NCI-H345 treated with DMSO at 0.1 percent for 48 hours (cell line): ENCODE measurements at regions not wholly inside any gene's neighbourhood (a gene's known extent, or its start where the extent isn't known, plus 50 kb on each side); places are given as distances from the start of the nearest gene placed in this dataset.

ENCODE experiments used
- DNase-seq: peaks from one replicate; lab custom pipeline; 2025; ENCODE audit not compliant: unreplicated experiment; lab: John Stamatoyannopoulos, UW

DNA sequence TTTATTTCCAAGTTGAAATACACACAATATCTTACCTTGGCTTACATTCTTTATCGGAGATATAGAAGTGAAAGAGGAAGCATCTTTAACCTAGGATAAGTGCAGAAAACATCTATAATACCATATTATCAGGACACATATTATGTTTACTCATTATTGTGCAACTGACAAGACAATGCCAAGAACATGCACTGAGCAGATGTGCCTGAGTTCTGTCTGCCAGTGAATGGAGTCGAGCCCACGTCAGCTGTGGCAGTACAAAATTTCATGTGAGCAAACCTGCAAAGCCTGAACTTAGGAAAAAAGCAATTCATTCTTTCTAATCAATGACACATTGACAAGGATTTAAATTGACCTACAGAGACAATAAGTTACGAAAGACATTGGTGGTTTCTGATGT, 154.4 kb downstream of the AXIN2 start:
- DNase-seq: no peak

DNA sequence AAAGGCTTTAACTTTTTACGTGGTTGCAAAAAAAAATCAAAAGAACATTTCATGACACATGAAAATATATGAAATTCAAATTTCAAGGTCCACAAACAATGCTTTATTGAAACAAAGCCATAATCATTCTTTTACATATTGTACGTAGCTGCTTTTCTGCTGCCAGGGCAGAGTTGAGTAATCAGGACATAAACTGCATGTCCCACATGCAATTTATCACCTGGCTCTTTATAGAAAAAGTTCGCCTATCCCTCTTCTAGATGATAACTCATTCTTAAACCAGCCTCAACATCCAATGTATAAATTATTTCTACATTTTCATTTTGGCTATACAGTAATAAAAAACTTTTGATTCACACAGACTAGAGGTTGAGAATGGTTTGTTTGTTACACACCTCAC, 154.9 kb downstream of the AXIN2 start:
- no peak for DNase-seq

- no peak for DNase-seq
Measured at GRCh38 chr17:65405563-65405962, 155.9 kb downstream of the AXIN2 start.

- DNase-seq: no peak
Measured at GRCh38 chr17:65404761-65405160, 156.7 kb downstream of the AXIN2 start.

DNA sequence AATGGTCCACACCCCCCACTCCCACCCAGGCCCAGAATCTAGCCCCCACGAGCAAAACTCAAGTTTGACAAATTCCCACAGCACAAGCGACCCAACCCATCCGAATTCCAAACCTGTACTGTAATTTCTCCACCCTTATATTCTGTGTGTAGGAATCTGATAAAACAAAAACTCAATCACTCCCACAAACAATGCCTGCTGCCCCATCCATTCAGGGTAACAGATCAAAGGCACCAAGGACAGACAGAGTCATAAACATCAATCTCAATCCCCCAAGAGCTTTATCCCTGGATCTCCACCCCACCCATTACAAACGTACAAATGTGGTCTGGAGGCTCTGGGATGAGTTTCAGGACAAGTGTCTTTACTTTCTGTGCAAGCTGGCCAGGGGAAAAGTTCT, 157.8 kb downstream of the AXIN2 start:
- DNase-seq: no peak

GRCh38 chr17:65402513-65403496, 158.6 kb downstream of the AXIN2 start:
- DNase-seq: no peak

DNA sequence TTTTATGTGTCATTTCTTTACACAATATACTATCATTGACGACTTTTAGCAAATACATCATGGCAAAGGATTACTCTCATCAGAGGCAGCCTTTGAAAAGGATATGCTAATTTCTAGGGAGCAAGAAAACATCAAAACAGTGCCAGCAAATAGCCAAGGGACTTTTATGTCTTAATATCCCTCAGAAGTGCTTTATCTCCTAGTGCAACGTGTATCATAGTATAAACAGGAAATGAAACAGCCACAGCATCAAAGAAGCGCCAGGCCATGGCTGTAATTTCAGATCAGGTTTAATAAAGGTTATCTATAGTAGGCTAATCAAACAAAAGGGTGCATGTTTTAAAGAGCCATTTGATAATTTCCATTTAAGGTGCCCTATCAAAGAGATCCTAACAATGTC, 159.9 kb downstream of the AXIN2 start:
- DNase-seq: no peak

- DNase-seq: no peak
Measured at GRCh38 chr17:65400701-65401100, 160.7 kb downstream of the AXIN2 start.

- no peak for DNase-seq
Measured at GRCh38 chr17:65398040-65398787, 163.2 kb downstream of the AXIN2 start.

GRCh38 chr17:65395924-65396323, 165.5 kb downstream of the AXIN2 start:
- no peak for DNase-seq

DNA sequence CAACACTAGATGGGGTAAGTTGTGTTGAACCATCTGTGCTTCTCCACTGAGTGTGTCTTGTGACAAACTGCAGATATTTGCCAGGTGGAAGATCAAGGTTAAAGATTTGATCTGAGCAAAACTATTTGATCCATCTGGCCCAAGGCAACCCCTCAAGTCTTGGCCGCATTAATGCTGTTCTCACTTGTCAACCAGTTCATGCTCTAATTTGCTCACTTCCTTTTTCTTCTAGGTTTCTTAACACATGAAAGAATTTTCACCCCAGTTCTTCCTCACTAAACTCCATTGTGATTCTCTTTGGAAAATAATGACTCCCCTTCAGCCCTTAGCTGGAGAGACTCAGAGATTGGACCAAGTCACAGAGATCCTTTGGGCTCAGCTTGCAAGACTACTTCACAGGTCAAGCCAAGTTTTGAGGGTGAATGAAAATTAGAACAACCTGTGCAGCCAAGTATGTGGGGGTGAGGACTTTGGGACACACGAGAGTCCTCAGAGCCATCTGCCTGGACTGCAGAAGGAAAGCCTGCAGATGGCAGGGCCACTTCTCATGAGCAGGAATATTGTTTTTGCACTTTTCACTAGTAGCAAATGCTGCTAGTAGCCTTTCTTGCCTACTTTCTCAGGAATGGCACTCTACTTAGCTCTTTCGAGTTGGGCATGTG, 166.5 kb downstream of the AXIN2 start:
- no peak for DNase-seq

- no peak for DNase-seq
Measured at GRCh38 chr17:65393514-65393913, 167.9 kb downstream of the AXIN2 start.

DNA sequence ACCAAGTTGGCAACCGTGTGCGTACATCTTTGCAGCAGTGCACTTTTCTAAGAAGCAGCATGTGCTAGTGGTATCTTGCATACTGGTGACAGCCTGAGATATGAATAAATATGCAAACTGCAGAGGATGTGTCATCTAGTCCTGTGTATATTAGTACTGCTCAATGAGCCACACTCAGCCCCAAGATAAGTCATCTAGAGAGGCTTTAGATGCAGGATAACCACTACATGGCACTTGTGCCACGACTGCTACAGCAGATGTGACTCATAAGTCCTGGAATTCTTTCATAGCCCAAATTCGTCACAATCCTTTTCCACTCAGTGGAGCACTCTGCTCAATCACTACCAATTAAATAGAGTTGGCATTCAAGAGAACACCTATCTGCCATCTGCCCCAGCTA, 171.5 kb downstream of the AXIN2 start:
- DNase-seq: no peak

- DNase-seq: no peak
Measured at GRCh38 chr17:65389426-65389825, 172.0 kb downstream of the AXIN2 start.

- no peak for DNase-seq
Measured at GRCh38 chr17:65388911-65389310, 172.5 kb downstream of the AXIN2 start.

- DNase-seq: no peak
Measured at GRCh38 chr17:65387322-65387721, 174.1 kb downstream of the AXIN2 start.

GRCh38 chr17:65385726-65386125, 175.7 kb downstream of the AXIN2 start:
- no peak for DNase-seq

DNA sequence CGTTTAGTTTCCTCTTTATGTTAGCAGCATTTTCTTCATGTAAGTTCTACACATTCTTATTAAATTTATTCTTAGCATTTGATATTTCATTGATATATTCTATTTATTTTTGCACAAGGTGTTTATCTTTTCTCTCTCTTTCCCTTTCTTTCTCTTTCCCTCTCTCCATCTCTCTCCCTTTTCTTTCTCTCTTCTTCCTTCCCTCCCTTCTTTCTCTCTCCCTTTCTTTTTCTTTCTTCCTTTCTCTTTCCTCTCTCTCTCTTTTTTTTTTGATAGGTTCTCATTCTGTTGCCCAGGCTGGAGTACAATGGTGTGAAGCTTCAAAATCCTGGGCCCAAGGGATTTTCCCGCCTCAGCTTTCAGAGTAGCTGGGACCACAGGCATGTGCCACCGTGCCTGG, 176.4 kb downstream of the AXIN2 start:
- DNase-seq: no peak

- DNase-seq: no peak
Measured at GRCh38 chr17:65381152-65381551, 180.3 kb downstream of the AXIN2 start.

- DNase-seq: no peak
Measured at GRCh38 chr17:65374966-65375365, 186.5 kb downstream of the AXIN2 start.

GRCh38 chr17:65371702-65372101, 189.7 kb downstream of the AXIN2 start:
- no peak for DNase-seq
